ENCODE measurements at regions not wholly inside any gene's neighbourhood (a gene's known extent, or its start where the extent isn't known, plus 50 kb on each side); places are given as distances from the start of the nearest gene placed in this dataset.

DNA sequence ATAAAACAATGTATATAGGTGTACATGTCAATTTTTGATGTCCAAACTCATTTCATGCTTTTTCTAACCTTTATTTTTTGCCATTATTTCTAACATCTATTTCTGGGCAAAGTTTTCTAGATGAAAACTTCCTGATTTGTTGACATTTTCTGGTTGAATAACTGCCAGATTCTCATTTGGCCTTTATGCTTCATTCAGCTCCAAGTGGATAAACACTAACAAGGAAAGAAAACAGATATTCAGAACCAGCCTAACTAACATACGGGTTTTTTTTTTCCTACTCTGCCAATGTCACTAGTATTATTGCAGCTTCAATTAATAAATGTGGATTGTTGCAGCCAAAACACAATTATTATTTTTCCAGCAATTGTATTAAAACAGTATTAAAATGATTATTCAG, 50.9 kb upstream of the RAP1GDS1 start:
- H3K4me1 ChIP-seq: no peaks in the 10 kb centered on the region
- no peak overlapping the region for H3K4me2 ChIP-seq
- no peaks in the 10 kb centered on the region for H3K9me3 ChIP-seq
- TF ChIP-seq RNF2 (IDR thresholded peaks at IDR 0.05; ENCODE audit: borderline replicate concordance, low read depth): no peak
- TF ChIP-seq NPAS2 (CRISPR knock-in tag; IDR thresholded peaks at IDR 0.05; ENCODE audit: borderline replicate concordance): no peak
- no peak for TF ChIP-seq SMC3 (IDR thresholded peaks at IDR 0.05)
- TF ChIP-seq KDM5A (IDR thresholded peaks at IDR 0.05): no peak
- TF ChIP-seq HDAC2 (IDR thresholded peaks at IDR 0.05): no peak
- TF ChIP-seq POLR2A (IDR thresholded peaks at IDR 0.05; ENCODE audit: low read length): no peak
- TF ChIP-seq ZFP36 (IDR thresholded peaks at IDR 0.05; ENCODE audit: borderline replicate concordance, partially characterized antibody): no peak
- no peak for TF ChIP-seq TFCP2L1 (CRISPR knock-in tag; IDR thresholded peaks at IDR 0.05)
- no peak for TF ChIP-seq NR3C1 (IDR thresholded peaks at IDR 0.05)
- TF ChIP-seq, protein P1, sequence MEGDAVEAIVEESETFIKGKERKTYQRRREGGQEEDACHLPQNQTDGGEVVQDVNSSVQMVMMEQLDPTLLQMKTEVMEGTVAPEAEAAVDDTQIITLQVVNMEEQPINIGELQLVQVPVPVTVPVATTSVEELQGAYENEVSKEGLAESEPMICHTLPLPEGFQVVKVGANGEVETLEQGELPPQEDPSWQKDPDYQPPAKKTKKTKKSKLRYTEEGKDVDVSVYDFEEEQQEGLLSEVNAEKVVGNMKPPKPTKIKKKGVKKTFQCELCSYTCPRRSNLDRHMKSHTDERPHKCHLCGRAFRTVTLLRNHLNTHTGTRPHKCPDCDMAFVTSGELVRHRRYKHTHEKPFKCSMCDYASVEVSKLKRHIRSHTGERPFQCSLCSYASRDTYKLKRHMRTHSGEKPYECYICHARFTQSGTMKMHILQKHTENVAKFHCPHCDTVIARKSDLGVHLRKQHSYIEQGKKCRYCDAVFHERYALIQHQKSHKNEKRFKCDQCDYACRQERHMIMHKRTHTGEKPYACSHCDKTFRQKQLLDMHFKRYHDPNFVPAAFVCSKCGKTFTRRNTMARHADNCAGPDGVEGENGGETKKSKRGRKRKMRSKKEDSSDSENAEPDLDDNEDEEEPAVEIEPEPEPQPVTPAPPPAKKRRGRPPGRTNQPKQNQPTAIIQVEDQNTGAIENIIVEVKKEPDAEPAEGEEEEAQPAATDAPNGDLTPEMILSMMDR (IDR thresholded peaks at IDR 0.05): no peak
- ATAC-seq (no peak), FAIRE-seq (no peak), DNase-seq (ENCODE audit: low read depth in 1 of 2, low spot score in 1 of 2) (no peak)
- no peak overlapping the region for H3K4me3 ChIP-seq
- no peak overlapping the region for H3K27ac ChIP-seq
- WGBS (ENCODE audit: missing lambda C conversion rate): 76% methylated on average over 1 of the region's 1 CpG
- ChIA-PET POLR2A (no interaction called here), CTCF (no interaction called here)

DNA sequence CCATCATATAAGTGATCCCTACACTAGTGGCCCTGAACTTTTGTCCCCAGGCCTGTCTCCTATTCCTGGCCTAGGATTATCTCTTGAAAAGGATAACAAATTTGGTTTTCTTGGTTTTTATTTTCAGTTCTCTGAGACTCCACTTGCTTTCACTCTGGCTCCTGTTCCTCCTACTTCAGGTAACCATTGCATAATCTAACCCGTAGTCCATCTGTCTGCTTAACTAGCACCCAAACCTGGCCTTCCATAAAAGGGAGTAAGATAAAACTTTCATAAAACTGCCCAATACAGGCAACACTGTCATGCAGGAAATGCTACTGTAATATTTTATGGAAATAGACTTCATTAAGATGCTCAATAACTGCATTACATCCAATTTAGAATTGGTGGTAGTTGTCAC, 52.1 kb upstream of the RAP1GDS1 start:
- CTCF ChIA-PET: no interaction called here
- POLR2A ChIA-PET: no interaction called here
- Histone ChIP-seq H3K4me3 (no peak overlapping the region), H3K4me2 (no peak overlapping the region), H3K9me3 (no peaks in the 10 kb centered on the region), H3K27ac (no peak overlapping the region), H3K4me1 (no peaks in the 10 kb centered on the region)
- WGBS (ENCODE audit: missing lambda C conversion rate): 87% methylated on average over 1 of the region's 1 CpG
- ATAC-seq (no peak), DNase-seq (ENCODE audit: low read depth in 1 of 2, low spot score in 1 of 2) (no peak), FAIRE-seq (no peak)
- TF ChIP-seq EP300 (IDR thresholded peaks at IDR 0.05): no peak
- TF ChIP-seq MAZ (IDR thresholded peaks at IDR 0.05; ENCODE audit: borderline replicate concordance, low read depth, low read length): no peak
- TF ChIP-seq, protein P2, sequence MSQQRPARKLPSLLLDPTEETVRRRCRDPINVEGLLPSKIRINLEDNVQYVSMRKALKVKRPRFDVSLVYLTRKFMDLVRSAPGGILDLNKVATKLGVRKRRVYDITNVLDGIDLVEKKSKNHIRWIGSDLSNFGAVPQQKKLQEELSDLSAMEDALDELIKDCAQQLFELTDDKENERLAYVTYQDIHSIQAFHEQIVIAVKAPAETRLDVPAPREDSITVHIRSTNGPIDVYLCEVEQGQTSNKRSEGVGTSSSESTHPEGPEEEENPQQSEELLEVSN (IDR thresholded peaks at IDR 0.05; ENCODE audit: borderline replicate concordance, low read depth): no peak
- TF ChIP-seq SMC3 (IDR thresholded peaks at IDR 0.05): no peak
- TF ChIP-seq, protein P3, sequence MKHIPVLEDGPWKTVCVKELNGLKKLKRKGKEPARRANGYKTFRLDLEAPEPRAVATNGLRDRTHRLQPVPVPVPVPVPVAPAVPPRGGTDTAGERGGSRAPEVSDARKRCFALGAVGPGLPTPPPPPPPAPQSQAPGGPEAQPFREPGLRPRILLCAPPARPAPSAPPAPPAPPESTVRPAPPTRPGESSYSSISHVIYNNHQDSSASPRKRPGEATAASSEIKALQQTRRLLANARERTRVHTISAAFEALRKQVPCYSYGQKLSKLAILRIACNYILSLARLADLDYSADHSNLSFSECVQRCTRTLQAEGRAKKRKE (CRISPR knock-in tag; IDR thresholded peaks at IDR 0.05; ENCODE audit: low read depth): no peak
- no peak for TF ChIP-seq HEYL (CRISPR knock-in tag; IDR thresholded peaks at IDR 0.05)
- TF ChIP-seq ZC3H11A (IDR thresholded peaks at IDR 0.05): no peak
- TF ChIP-seq ZNF302 (CRISPR knock-in tag; IDR thresholded peaks at IDR 0.05): no peak
- no peak for TF ChIP-seq HDAC2 (IDR thresholded peaks at IDR 0.05)
- TF ChIP-seq, protein P4, sequence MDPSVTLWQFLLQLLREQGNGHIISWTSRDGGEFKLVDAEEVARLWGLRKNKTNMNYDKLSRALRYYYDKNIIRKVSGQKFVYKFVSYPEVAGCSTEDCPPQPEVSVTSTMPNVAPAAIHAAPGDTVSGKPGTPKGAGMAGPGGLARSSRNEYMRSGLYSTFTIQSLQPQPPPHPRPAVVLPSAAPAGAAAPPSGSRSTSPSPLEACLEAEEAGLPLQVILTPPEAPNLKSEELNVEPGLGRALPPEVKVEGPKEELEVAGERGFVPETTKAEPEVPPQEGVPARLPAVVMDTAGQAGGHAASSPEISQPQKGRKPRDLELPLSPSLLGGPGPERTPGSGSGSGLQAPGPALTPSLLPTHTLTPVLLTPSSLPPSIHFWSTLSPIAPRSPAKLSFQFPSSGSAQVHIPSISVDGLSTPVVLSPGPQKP (IDR thresholded peaks at IDR 0.05; ENCODE audit: low read depth, low read length): no peak
- TF ChIP-seq SREBF2 (IDR thresholded peaks at IDR 0.05): no peak
- no peak for TF ChIP-seq CEBPB (IDR thresholded peaks at IDR 0.05)
- TF ChIP-seq, protein P1 (IDR thresholded peaks at IDR 0.05): no peak
